Caco-2 (cell line): ENCODE measurements at regions not wholly inside any gene's neighbourhood (a gene's known extent, or its start where the extent isn't known, plus 50 kb on each side); places are given as distances from the start of the nearest gene placed in this dataset.

Source experiments
- BruUV-seq: library from RNA; stranded (reverse); fragments of 400-500 nt; replicated peaks from 2 replicates; lab custom pipeline; 2021; lab: Mats Ljungman, UMichigan
- CTCF ChIA-PET: fragments of 300-600 bp; sonication (Branson Sonifier 250); formaldehyde crosslinking; loops from one replicate; lab custom pipeline; 2022; ENCODE audit warnings: antibody characterized with exemption; lab: Charles Lee
- POLR2A ChIA-PET: fragments of 300-600 bp; sonication (Branson Sonifier 250); formaldehyde crosslinking; loops from one replicate; lab custom pipeline; 2022; ENCODE audit warnings: antibody characterized with exemption; lab: Charles Lee
- DNase-seq, 2 experiments: peaks; one replicate each; pipeline versions ENCODE4 v3.0.0 to v3.0.0-alpha.2; 2020 to 2022
- H3K27me3 ChIP-seq: replicated peaks from 2 replicates; pipeline ENCODE4 v1.6.0; 2011; ENCODE audit warnings: low read length; ENCODE audit not compliant: control insufficient read depth, insufficient read depth
- H3K36me3 ChIP-seq: 2 replicates; pipeline ENCODE4 v1.5.1; 2011; ENCODE audit warnings: low read length; ENCODE audit not compliant: control insufficient read depth, insufficient read depth
- H3K4me1 ChIP-seq: fragments of 250-450 bp; sonication (Bioruptor Pico); 2 replicates; pipeline ENCODE4 v1.5.1; 2020; ENCODE audit warnings: mild to moderate bottlenecking
- H3K4me3 ChIP-seq: 2 replicates; pipeline ENCODE4 v1.5.1; 2011; ENCODE audit warnings: low read depth, mild to moderate bottlenecking, control low read depth, low read length
- H3K9me3 ChIP-seq: fragments of 250-450 bp; sonication (Bioruptor Pico); 2 replicates; pipeline ENCODE4 v1.5.1; 2020; ENCODE audit warnings: mild to moderate bottlenecking, moderate library complexity
- H3K27ac Mint-ChIP-seq: one replicate; pipeline ENCODE4 v1.8.0; 2022; ENCODE audit warnings: mixed read lengths; ENCODE audit not compliant: unreplicated experiment
- H3K27me3 Mint-ChIP-seq: one replicate; pipeline ENCODE4 v1.8.0; 2022; ENCODE audit warnings: mixed read lengths; ENCODE audit not compliant: insufficient read depth, unreplicated experiment
- H3K36me3 Mint-ChIP-seq: one replicate; pipeline ENCODE4 v1.8.0; 2022; ENCODE audit warnings: mild to moderate bottlenecking, mixed read lengths; ENCODE audit not compliant: insufficient read depth, unreplicated experiment
- H3K4me1 Mint-ChIP-seq: one replicate; pipeline ENCODE4 v1.8.0; 2022; ENCODE audit warnings: low read depth, mixed read lengths; ENCODE audit not compliant: unreplicated experiment
- H3K4me3 Mint-ChIP-seq: one replicate; pipeline ENCODE4 v1.8.0; 2022; ENCODE audit warnings: mild to moderate bottlenecking, moderate library complexity, mixed read lengths; ENCODE audit not compliant: unreplicated experiment
- H3K9me3 Mint-ChIP-seq: one replicate; pipeline ENCODE4 v1.8.0; 2022; ENCODE audit warnings: mixed read lengths; ENCODE audit not compliant: unreplicated experiment
- CTCF ChIP-seq, 2 experiments: fragments of 200-600 bp in 1 of 2; IDR thresholded peaks; 1 replicate in 1 of 2; 2 replicates in 1 of 2; pipeline versions ENCODE4 v1.5.1 to v1.8.0; 2011 to 2022; ENCODE audit warnings: antibody characterized with exemption in 1 of 2, control low read depth in 1 of 2, inconsistent platforms in 1 of 2, low read depth in 1 of 2, low read length in 1 of 2, mild to moderate bottlenecking in 1 of 2, moderate library complexity in 1 of 2; ENCODE audit not compliant: insufficient read depth in 1 of 2, severe bottlenecking in 1 of 2, unreplicated experiment in 1 of 2
- intact Hi-C: fragments of 100-400 bp; cut with micrococcal nuclease; formaldehyde crosslinking; loops from one replicate; pipeline ENCODE4 v1.10.0; 2022; ENCODE audit not compliant: unreplicated experiment

GRCh38 chr3:78140866-78141265, 1101.0 kb downstream of the ROBO2 start:
- no peaks in the 10 kb centered on the region for H3K4me1 ChIP-seq
- no peak for DNase-seq
- H3K36me3 ChIP-seq: no peaks in the 10 kb centered on the region
- TF ChIP-seq CTCF (IDR thresholded peaks at IDR 0.05; ENCODE audit: insufficient read depth in 1 of 2, low read depth in 1 of 2, low read length in 1 of 2, severe bottlenecking in 1 of 2, unreplicated experiment in 1 of 2): no peak
- Mint-ChIP-seq H3K27me3 (no peaks in the 10 kb centered on the region), H3K4me1 (no peaks in the 10 kb centered on the region), H3K9me3 (no peaks in the 10 kb centered on the region), H3K4me3 (no peak overlapping the region), H3K36me3 (no peaks in the 10 kb centered on the region), H3K27ac (no peak overlapping the region)
- no peak overlapping the region for H3K4me3 ChIP-seq
- BruUV-seq: no TSS peak
- intact Hi-C loops: no loop called here
- no peaks in the 10 kb centered on the region for H3K9me3 ChIP-seq
- CTCF ChIA-PET: interaction anchor here (0.6 kb wide), 1 partner anchor 502 kb away, joined by 3 read pairs; no protein-coding TSS in a partner anchor
- POLR2A ChIA-PET: no interaction called here
- H3K27me3 ChIP-seq: no peaks in the 10 kb centered on the region

- Mint-ChIP-seq H3K9me3 (no peaks in the 10 kb centered on the region), H3K36me3 (no peaks in the 10 kb centered on the region), H3K27ac (no peak overlapping the region), H3K4me3 (no peak overlapping the region), H3K27me3 (no peaks in the 10 kb centered on the region), H3K4me1 (no peaks in the 10 kb centered on the region)
- POLR2A ChIA-PET: no interaction called here
- Histone ChIP-seq H3K4me3 (no peak overlapping the region), H3K27me3 (no peaks in the 10 kb centered on the region), H3K4me1 (no peaks in the 10 kb centered on the region), H3K36me3 (no peaks in the 10 kb centered on the region), H3K9me3 (no peaks in the 10 kb centered on the region)
- no TSS peak for BruUV-seq
- intact Hi-C loops: no loop called here
- no peak for DNase-seq
- CTCF ChIA-PET: no interaction called here
- no peak for TF ChIP-seq CTCF (IDR thresholded peaks at IDR 0.05; ENCODE audit: insufficient read depth in 1 of 2, low read depth in 1 of 2, low read length in 1 of 2, severe bottlenecking in 1 of 2, unreplicated experiment in 1 of 2)
Measured at GRCh38 chr3:78141269-78141668, 1101.4 kb downstream of the ROBO2 start.

GRCh38 chr3:78143000-78143399, 1103.1 kb downstream of the ROBO2 start:
- H3K36me3 ChIP-seq: no peaks in the 10 kb centered on the region
- no peak for DNase-seq
- H3K27me3 ChIP-seq: no peaks in the 10 kb centered on the region
- H3K4me1 Mint-ChIP-seq: no peaks in the 10 kb centered on the region
- H3K4me3 ChIP-seq: no peak overlapping the region
- no peaks in the 10 kb centered on the region for H3K9me3 ChIP-seq
- ChIA-PET POLR2A (no interaction called here), CTCF (no interaction called here)
- no peak overlapping the region for H3K4me3 Mint-ChIP-seq
- intact Hi-C loops: no loop called here
- H3K27me3 Mint-ChIP-seq: peaks cover 4% of the 10 kb centered on the region
- BruUV-seq: no TSS peak
- no peak for TF ChIP-seq CTCF (IDR thresholded peaks at IDR 0.05; ENCODE audit: insufficient read depth in 1 of 2, low read depth in 1 of 2, low read length in 1 of 2, severe bottlenecking in 1 of 2, unreplicated experiment in 1 of 2)
- no peaks in the 10 kb centered on the region for H3K36me3 Mint-ChIP-seq
- H3K9me3 Mint-ChIP-seq: no peaks in the 10 kb centered on the region
- no peak overlapping the region for H3K27ac Mint-ChIP-seq
- no peaks in the 10 kb centered on the region for H3K4me1 ChIP-seq
